ENCODE measurements at regions not wholly inside any gene's neighbourhood (a gene's known extent, or its start where the extent isn't known, plus 50 kb on each side); places are given as distances from the start of the nearest gene placed in this dataset.

- TF ChIP-seq, protein P1, sequence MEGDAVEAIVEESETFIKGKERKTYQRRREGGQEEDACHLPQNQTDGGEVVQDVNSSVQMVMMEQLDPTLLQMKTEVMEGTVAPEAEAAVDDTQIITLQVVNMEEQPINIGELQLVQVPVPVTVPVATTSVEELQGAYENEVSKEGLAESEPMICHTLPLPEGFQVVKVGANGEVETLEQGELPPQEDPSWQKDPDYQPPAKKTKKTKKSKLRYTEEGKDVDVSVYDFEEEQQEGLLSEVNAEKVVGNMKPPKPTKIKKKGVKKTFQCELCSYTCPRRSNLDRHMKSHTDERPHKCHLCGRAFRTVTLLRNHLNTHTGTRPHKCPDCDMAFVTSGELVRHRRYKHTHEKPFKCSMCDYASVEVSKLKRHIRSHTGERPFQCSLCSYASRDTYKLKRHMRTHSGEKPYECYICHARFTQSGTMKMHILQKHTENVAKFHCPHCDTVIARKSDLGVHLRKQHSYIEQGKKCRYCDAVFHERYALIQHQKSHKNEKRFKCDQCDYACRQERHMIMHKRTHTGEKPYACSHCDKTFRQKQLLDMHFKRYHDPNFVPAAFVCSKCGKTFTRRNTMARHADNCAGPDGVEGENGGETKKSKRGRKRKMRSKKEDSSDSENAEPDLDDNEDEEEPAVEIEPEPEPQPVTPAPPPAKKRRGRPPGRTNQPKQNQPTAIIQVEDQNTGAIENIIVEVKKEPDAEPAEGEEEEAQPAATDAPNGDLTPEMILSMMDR (IDR thresholded peaks at IDR 0.05; ENCODE audit: low read depth, low read length): no peak
- TF ChIP-seq EZH2phosphoT487 (IDR thresholded peaks at IDR 0.05; ENCODE audit: low read depth): no peak
Observed at GRCh38 chr4:188279184-188279583, 139.9 kb downstream of the TRIML1 start.
